Cardiac muscle cell (in vitro differentiated cells and primary cell): ENCODE measurements at regions not wholly inside any gene's neighbourhood (a gene's known extent, or its start where the extent isn't known, plus 50 kb on each side); places are given as distances from the start of the nearest gene placed in this dataset.
"Not testable (repeated sequence)": the region's sequence is repeated elsewhere in the genome, so short reads cannot be mapped to it uniquely, and the experiment has no call there.

Source experiments
- DNase-seq, 2 donors: peaks; one replicate each; pipeline versions ENCODE4 v3.0.0 to v3.0.0-alpha.2; 2010 to 2017; ENCODE audit warnings: low read depth in 1 of 2, low spot score in 1 of 2
- H3K27ac ChIP-seq: fragments of 200-600 bp; sonication (generic); 2 replicates; pipeline ENCODE4 v1.5.1; 2016
- H3K27me3 ChIP-seq: fragments of 200-600 bp; sonication (generic); 2 replicates; pipeline ENCODE4 v1.6.0; 2016; ENCODE audit warnings: control low read depth
- H3K36me3 ChIP-seq: fragments of 200-600 bp; sonication (generic); 2 replicates; pipeline ENCODE4 v1.5.1; 2016; ENCODE audit warnings: control low read depth
- H3K4me1 ChIP-seq: fragments of 200-600 bp; sonication (generic); 2 replicates; pipeline ENCODE4 v1.8.1; 2017; ENCODE audit warnings: low read depth, mild to moderate bottlenecking, mixed run types
- H3K4me3 ChIP-seq: fragments of 200-600 bp; sonication (generic); 2 replicates; pipeline ENCODE4 v1.5.1; 2016; ENCODE audit warnings: mild to moderate bottlenecking
- H3K9me3 ChIP-seq: fragments of 200-600 bp; sonication (generic); 2 replicates; pipeline ENCODE4 v1.5.1; 2017; ENCODE audit warnings: low read depth, mild to moderate bottlenecking, control low read depth
- TF ChIP-seq, protein P1 (sequence below): IDR thresholded peaks from 2 replicates; pipeline ENCODE4 v1.5.1; 2012; ENCODE audit warnings: low read depth, mild to moderate bottlenecking, low read length

DNA sequence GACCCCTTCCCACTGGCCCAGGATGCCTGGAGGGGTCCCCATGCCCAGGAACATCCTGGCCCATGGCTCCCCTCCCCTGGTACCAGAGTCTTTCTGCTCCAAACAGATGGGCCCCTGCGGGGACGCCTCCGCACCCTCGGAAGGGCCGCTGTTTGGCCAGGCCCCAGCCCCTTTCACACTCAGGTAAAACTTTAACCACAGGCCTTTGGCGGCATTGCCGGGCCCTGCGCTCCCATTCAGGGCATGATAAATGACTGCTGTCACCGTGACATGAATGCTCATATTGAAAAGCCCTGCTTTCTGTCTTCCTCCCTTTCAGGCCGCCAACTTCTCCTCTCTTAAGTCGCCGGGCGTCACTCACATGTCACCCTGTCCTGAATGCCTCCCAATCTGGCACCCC is 141.5 kb upstream of the TOP1 start:
- TF ChIP-seq, protein P1, sequence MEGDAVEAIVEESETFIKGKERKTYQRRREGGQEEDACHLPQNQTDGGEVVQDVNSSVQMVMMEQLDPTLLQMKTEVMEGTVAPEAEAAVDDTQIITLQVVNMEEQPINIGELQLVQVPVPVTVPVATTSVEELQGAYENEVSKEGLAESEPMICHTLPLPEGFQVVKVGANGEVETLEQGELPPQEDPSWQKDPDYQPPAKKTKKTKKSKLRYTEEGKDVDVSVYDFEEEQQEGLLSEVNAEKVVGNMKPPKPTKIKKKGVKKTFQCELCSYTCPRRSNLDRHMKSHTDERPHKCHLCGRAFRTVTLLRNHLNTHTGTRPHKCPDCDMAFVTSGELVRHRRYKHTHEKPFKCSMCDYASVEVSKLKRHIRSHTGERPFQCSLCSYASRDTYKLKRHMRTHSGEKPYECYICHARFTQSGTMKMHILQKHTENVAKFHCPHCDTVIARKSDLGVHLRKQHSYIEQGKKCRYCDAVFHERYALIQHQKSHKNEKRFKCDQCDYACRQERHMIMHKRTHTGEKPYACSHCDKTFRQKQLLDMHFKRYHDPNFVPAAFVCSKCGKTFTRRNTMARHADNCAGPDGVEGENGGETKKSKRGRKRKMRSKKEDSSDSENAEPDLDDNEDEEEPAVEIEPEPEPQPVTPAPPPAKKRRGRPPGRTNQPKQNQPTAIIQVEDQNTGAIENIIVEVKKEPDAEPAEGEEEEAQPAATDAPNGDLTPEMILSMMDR, result no peak
- no peaks in the 10 kb centered on the region for H3K9me3 ChIP-seq
- no peaks in the 10 kb centered on the region for H3K27me3 ChIP-seq
- no peaks in the 10 kb centered on the region for H3K36me3 ChIP-seq
- no peaks in the 10 kb centered on the region for H3K4me1 ChIP-seq
- DNase-seq, result no peak
- H3K4me3 ChIP-seq, result no peak overlapping the region
- H3K27ac ChIP-seq, result no peak overlapping the region

DNA sequence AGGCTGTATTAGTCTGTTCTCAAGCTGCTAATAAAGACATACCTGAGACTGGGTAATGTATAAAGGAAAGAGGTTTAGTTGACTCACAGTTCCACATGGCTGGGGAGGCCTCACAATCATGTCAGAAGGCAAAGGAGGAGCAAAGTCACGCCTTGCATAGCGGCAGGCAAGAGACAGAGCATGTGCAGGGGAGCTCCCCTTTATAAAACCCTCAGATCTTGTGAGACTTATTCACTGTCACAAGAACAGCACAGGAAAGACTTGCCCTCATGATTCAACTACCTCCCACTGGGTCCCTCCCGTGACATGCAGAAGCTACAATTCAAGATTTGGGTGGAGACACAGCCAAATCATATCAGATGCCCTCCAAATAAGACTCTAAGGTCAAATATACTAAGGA is 139.4 kb upstream of the TOP1 start:
- not testable (repeated sequence) for H3K36me3 ChIP-seq, H3K27ac ChIP-seq

DNA sequence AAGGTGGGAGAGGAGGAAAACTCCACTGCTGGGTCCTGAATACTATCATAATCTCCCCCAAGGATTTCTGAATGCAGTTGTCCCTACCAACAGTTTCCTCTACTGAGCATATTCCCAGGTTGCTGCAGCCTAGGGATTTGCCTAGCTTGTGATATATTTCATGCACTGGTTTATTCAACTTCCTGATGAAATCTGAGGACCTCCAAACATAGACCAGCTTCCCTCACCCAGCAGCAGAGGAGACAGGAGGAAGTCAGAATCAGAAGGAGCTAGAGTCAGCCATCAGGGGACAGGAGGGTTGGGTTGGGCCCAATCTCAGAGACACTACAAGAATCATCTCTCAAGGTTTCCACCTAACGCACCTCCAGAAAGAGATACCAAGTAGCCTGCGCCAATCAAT is 138.4 kb upstream of the TOP1 start:
- Histone ChIP-seq H3K4me1 (no peaks in the 10 kb centered on the region), H3K4me3 (no peak overlapping the region), H3K27me3 (no peaks in the 10 kb centered on the region), H3K36me3 (no peaks in the 10 kb centered on the region), H3K9me3 (no peaks in the 10 kb centered on the region), H3K27ac (no peak overlapping the region)
- DNase-seq, result no peak
- TF ChIP-seq, protein P1, result no peak

More for the DNA sequence above, 139.4 kb upstream of the TOP1 start:
- H3K4me3 ChIP-seq, H3K4me1 ChIP-seq, H3K9me3 ChIP-seq, H3K27me3 ChIP-seq, DNase-seq: not testable (repeated sequence)

DNA sequence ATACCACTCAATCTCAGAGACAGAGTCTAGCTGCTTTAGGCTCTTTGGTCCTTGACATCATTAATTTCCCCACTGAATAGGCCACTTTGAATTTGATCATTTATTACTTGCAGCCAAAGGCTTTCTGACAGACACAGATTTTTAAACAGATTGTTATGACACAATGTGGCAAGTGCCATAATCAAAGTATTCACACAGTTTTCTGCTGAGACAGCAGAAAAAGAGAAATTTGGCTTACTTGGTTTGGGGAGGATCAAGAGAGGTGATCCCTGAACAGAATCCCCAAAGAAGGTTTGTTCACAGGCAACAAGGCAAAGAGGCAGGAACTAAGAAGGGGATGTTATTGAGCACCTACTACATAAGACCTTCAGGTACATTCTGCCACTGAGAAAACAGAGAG is 138.0 kb upstream of the TOP1 start:
- TF ChIP-seq, protein P1, result no peak
- H3K4me3 ChIP-seq, result no peak overlapping the region

DNA sequence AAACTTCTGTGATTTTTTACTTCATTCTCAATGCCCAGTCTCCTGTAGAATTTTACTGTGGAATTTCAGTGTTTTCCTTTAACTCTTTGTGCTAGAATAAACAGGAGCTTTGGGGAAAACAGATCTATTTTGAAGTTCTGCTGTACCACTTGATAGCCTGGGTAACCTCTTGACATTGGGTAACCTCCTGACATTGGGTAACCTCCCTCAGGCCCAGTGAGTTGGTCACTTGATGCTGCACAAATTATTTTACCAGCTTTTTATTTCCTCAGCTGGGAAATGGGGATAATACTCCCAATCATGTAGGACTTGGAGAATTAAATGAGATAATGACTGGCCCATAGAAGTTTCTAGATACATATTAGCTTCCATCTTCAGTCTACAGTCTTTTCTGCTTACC is 137.3 kb upstream of the TOP1 start:
- TF ChIP-seq, protein P1, result no peak
- H3K27ac ChIP-seq, result no peak overlapping the region

More for the DNA sequence above, 138.0 kb upstream of the TOP1 start:
- Histone ChIP-seq H3K27me3 (no peaks in the 10 kb centered on the region), H3K36me3 (no peaks in the 10 kb centered on the region), H3K9me3 (no peaks in the 10 kb centered on the region), H3K4me1 (no peaks in the 10 kb centered on the region), H3K27ac (no peak overlapping the region)
- DNase-seq, result no peak

DNA sequence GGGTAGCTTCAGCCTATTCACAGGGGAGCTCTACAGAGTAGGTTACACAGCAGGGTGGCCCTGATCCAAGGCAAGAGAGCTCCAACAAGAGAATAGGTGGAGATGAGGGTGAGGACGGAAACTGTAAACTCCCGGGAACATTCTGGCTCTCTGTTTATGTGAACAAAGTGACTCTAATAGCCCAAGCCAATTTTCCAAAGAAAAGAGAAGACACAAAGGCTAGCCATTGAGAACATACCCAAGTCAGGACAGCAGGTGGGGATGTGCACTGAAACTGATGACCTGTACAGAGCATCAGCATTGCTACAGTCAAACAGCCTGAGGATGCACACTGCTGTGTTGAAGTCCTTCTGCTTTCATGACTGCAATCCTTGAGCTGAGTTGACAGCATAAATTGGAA is 136.0 kb upstream of the TOP1 start:
- Histone ChIP-seq H3K9me3 (no peaks in the 10 kb centered on the region), H3K4me1 (no peaks in the 10 kb centered on the region), H3K4me3 (no peak overlapping the region), H3K36me3 (no peaks in the 10 kb centered on the region), H3K27me3 (no peaks in the 10 kb centered on the region), H3K27ac (no peak overlapping the region)
- TF ChIP-seq, protein P1, result no peak
- DNase-seq, result no peak

More for the DNA sequence above, 137.3 kb upstream of the TOP1 start:
- H3K4me1 ChIP-seq, result no peaks in the 10 kb centered on the region
- no peaks in the 10 kb centered on the region for H3K36me3 ChIP-seq
- no peak for DNase-seq
- H3K4me3 ChIP-seq, result no peak overlapping the region
- no peaks in the 10 kb centered on the region for H3K9me3 ChIP-seq
- no peaks in the 10 kb centered on the region for H3K27me3 ChIP-seq
